ENCODE measurements at regions not wholly inside any gene's neighbourhood (a gene's known extent, or its start where the extent isn't known, plus 50 kb on each side); places are given as distances from the start of the nearest gene placed in this dataset.

DNA sequence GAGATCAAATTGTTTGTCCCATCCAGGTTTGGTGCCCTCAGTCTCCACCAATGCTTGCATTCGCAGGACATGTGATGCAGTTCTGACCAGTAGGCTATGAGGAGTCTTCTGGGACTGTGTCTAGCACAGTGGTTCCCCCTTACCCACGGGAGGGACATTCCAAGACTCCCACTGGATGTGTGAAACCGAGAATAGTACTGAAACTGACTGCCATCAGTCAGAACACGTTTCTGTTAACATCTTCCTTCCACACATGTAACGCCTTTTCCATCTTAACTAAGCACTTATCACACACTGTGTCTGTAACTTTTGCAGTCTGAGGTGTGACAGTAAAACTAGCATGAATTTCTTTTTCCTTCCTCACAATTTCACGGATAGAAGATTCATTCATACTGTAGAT, 74.7 kb downstream of the PTTG1 start:
- TF ChIP-seq, protein P1, sequence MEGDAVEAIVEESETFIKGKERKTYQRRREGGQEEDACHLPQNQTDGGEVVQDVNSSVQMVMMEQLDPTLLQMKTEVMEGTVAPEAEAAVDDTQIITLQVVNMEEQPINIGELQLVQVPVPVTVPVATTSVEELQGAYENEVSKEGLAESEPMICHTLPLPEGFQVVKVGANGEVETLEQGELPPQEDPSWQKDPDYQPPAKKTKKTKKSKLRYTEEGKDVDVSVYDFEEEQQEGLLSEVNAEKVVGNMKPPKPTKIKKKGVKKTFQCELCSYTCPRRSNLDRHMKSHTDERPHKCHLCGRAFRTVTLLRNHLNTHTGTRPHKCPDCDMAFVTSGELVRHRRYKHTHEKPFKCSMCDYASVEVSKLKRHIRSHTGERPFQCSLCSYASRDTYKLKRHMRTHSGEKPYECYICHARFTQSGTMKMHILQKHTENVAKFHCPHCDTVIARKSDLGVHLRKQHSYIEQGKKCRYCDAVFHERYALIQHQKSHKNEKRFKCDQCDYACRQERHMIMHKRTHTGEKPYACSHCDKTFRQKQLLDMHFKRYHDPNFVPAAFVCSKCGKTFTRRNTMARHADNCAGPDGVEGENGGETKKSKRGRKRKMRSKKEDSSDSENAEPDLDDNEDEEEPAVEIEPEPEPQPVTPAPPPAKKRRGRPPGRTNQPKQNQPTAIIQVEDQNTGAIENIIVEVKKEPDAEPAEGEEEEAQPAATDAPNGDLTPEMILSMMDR (conservative IDR thresholded peaks at IDR 0.05): no peak
- TF ChIP-seq ZFX (IDR thresholded peaks at IDR 0.05): no peak

Measured in C4-2B (cell line).